ENCODE measurements at regions not wholly inside any gene's neighbourhood (a gene's known extent, or its start where the extent isn't known, plus 50 kb on each side); places are given as distances from the start of the nearest gene placed in this dataset.
"Not testable (repeated sequence)": the region's sequence is repeated elsewhere in the genome, so short reads cannot be mapped to it uniquely, and the experiment has no call there.

DNA sequence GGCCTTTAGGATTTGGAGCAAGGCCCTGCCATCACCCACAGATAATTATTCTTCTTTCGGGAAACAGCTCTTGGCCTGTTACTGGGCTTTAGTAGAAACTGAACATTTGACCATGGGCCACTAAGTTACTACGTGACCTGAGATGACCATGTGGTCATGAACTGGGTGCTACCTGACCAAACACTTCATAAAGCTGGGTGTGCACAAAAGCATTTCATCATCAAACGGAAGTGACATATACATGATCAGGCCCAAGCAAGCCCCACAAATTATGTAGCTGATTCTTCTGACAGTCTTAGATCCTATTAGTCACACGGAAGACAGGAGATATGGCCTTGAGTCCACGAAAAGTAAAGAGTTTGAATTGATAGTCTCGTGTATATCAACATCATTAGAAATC is 130.9 kb upstream of the FBN2 start:
- DNase-seq = no peak

DNA sequence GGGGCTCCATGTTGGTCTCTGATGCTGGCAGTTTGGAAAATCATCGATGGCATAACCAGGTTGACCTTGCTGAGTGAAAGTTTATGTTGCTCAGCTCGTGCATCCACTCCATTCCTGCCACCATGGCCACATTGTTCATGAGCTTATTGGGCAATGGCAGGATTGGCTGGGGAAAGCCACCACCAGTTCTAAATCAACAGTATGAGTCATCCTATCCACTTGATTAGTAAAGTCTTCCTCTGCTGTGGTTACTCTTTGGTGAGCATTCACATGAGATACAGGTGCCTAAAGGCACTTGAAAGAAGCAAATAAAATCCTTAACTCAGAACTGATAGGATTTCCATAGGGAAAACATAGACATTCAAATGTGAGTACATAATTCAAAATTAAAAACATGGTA is 131.8 kb upstream of the FBN2 start:
- no peak for DNase-seq

DNA sequence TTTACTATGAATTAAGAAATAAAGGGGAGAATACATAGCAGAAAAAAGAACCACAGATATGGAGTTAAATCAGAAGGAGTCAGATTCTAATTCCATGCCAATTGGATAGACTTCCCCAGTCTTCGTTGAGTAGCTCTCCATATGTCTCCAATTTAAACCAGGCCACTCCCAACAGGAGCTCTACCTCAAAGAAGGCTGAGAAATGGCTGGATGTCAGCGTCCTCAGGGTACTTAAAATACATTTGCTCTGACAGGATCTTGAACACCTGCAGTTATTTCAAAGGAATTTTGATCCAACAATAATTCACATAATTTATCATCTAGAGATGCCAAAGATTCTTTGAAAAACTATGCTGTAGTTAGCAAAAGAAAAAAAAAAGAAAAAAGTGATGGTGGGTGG is 133.9 kb upstream of the FBN2 start:
- no peak for DNase-seq

DNA sequence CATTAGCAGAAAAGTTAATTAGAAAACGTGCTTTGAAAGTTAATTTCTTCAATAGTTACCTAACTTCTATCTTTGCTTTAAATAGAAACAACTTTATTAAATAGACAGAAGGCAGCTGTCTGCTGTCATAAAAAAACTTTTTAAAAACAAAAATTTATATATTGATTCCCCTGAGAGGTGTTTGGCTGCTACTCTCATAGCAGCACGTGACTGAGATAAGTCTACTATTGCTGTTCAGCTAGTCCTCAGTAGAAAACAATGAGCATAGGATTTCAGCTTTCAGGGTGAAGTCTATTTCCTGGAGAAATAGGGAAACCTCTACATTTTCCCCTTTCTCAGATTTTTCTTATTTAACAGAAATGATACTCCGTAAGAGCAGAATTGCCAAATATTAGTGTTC is 135.0 kb upstream of the FBN2 start:
- DNase-seq = no peak

DNA sequence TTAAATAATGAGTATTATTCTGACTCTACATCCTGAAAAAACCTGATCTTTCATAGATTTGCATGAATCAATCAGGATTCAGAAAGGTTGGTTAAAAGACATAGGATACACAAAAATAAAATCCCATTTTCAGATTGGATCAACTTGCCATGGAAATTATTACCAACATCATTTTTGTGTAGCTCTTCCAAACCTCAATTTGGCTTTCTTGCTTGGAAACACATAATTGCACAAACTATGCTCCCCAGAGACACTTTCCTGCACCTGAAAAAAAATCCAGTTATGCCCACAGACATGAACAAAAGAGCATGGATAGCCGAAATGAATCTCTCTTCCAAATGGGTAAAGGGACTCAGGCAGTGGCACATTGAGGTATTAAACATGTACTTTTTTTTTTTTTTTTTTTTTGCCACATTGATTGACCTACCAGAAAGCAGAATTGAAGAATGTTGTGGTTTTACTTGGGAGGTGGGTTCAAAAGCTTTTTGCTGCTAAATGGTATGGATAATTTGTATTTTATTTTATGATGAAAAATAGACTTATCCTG is 135.4 kb upstream of the FBN2 start:
- no peak for DNase-seq

DNA sequence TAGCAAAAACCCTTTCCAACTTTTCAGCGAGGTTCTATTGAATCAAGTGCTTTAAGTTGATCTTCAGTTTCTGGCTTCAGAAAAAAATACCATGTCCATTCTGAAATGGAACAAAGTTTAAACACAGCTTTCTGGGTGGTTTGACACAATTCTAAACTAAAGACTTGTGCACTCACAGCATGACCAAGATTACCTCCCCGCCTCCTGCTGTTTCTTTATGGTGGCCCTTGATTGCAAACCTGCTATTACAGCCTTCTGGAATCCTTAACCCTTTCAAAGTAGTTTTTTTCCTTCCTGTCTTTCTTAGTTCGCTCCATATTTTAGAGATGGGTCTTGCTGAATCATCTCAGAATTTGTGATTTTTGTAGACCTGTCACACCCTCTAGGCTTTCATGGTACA is 135.9 kb upstream of the FBN2 start:
- no peak for DNase-seq

DNA sequence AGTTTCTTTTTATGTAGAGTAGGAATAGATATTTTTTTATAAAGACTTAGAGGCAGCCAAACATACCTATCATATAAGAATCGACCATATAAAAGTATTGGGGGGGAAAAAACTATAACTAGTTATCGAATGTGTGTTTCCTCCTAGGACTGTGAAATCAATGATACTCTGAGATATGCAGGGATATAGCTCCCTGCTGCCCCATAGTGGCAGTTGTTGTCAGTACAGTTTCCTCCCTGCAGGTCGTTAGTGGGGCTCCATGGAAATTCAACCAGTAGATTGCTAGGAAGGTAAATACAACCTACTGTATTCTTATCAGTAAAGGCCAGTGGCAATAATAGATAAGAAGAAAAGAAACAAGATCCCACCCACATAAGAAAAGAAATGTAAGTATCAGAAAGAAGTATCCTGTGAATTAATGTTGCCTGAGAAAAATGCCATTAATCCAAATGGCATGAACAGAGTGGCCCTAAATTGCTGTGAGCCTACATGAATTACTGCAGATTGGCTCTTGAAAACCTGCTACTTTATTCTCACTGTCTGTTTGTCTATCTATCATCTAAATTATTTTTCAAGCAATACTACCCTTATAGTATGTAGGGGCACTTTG is 136.9 kb upstream of the FBN2 start:
- peak; percentile 20 to 52 for DNase-seq

DNA sequence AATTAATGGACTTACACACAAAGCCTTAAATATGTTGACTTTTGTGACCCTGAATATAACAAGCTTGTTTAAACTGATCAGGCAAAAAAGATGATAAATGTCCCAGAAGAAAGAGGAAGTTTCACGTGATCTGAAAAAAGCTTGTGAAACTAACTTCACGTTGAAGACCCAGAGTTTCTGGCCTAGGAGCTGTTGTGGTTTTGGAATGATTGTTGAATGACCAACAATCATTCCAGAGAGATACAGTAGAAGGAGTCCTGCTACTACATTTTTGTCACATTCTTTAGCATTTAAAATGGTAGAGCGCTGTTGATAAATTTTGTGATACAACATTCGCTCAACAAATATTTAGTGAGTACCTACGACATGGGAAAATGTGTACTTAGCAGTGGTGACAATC is 143.1 kb upstream of the FBN2 start:
- DNase-seq = no peak

DNA sequence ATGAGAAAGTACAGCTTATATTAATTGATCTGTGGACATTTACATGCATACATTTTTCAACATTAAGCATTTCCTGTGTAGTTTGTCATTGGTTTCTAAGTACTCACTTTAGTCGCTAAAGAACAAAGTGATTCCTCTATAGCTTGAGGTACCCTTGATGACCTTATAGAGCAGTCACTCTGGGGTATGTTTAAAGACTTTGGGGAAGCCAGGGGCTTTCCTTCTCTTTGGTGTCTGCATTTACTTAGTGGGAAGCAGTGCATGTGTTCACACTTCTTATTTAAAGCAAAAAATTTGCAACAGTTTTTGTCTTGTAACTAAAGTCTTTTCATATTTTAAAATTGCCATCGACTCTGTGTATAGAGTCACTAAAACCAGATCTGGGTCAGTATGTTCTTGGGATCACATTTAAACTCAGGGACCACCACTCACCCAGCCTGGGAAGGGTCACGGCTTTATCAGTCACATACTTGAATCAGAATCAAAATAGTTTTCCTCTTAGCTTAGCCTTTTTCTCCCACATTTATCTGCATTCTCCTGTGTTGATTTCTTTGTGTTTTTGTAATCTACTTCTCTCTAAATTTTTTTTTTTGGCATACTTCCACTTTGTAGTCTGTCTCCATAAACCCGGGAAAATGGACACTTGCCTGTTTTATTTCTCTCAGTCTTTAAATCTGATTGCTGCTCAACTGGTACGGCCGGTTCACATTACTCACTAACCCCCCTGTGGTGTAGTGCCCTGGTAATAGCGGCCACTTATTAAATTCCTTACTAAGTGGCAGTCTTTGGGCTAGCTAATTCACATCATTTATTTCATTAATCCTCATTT is 143.9 kb upstream of the FBN2 start:
- no peak for DNase-seq

DNA sequence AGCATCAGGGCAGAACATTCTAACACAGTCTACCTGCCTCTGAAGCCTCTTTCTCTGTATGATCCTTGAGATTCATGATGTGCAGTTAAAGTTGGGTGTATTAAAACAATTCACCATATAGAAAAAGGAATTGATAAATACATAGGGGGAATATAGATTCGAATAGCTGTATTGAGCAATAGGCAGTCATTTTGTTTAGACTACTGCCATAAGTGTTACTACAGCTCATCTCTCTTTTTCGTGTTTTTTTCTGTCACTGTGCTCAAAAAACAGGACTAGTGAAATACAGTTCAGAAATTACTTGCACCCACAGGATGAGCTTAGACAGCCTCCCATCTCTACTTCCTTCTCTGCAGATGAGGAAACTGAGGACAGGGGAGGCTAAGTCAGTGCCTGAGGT is 144.6 kb upstream of the FBN2 start:
- no peak for DNase-seq

DNA sequence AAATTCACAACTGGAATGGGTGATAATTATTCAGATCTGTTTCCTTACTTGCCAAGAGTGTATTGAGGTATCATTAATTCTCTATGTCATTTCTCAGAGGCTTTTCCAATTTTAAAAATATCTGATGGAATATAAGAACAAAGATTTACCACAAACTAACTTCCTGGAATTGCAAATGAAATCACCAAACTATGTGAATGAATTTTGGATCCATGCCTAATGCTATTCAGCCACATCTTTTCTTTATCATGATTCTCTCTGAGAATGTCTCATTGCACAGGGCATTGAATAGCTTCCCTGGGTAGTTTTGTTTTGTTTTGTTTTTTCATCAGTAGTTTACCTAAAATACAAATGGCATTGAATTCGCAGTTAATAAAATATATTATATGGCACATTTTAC is 146.9 kb upstream of the FBN2 start:
- DNase-seq = no peak

DNA sequence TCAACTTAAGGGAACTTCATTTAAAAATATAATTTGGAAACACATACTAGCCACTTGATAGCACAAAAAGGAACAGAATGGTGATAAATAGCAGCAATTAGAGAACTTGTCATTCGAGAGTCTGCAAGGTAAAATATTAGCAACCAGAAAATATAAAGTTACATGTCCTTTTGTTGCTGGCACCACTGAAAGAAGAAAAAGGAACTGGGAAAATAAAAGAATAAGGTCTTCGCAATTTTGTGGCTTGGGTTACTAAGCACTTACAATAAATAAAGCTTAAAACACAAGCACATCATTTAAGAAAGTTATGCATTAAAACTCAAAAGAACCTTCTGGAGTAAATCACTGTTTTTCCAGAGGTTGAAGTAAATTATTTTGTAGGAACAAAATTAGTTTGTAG is 149.9 kb upstream of the FBN2 start:
- DNase-seq = no peak

DNA sequence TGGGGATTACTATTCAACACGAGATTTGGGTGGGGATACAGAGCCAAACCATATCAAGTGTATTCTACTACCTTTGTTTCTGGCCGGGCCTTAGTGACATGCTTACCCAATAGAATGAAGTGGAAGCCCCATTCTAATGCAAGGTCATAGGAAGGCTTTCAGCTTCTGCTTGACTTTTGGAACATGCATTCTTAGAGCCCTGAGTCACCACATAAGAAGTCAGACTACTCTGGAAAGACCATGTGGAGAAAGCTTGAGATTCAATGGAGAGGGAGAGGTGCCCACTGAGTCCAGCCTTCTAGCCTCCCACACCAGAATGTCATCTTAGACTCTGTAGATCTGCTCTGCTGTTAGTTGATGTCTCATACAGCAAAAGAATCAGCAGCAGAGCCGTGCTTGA is 155.7 kb upstream of the FBN2 start:
- DNase-seq = no peak

DNA sequence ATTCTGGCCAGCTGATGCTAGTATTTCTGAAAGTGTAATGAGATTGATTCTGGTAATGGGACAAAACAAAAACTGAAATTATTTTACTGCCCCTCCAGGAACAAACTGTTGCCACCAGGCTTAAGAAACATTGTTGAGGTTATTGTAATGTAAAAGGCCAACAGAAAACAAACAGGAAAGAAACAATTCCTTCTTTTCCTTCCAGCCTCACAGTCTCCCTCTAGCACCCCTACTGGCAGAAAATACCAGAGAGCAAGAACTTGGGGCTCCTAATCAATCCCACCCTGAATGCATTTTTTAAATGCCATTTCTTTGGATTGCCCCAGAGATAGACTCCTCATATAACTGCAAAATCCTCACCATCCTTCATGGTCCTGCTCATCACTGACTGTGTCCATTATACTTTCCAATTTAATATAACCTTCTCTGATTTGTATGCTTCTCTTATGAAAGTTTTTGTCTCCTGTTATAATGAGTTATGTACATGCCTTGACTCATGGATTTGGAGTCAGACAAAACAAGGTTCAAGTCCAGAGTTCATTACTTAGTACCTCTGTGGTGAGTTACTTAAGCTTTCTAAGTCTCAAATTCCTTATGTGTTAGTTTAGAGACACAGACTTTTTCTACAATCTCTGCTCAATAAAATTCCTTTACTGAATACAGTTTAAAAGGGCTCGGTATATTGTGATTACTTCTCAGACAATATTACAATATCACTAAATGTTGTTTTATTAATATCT is 157.9 kb upstream of the FBN2 start:
- peak in 1 of 2 experiments; percentile 1 for DNase-seq

DNA sequence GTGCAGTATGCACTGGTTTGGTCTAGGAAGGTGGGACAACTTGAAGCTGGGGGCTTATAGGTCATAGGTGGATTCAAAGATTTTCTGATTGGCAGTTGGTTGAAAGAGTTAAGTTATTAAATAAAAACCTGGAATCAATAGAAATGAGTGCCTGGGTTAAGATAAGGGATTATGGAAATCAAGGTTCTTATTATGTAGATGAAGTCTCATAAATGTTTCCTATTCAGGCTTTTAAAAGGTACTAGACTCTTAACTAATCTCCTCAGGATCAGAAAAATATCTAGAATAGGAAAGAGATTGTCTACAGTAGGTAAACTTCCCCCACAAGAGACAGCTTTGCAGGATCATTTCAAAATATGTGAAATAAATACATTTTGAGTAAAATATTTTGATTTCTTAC is 163.3 kb upstream of the FBN2 start:
- no peak for DNase-seq

DNA sequence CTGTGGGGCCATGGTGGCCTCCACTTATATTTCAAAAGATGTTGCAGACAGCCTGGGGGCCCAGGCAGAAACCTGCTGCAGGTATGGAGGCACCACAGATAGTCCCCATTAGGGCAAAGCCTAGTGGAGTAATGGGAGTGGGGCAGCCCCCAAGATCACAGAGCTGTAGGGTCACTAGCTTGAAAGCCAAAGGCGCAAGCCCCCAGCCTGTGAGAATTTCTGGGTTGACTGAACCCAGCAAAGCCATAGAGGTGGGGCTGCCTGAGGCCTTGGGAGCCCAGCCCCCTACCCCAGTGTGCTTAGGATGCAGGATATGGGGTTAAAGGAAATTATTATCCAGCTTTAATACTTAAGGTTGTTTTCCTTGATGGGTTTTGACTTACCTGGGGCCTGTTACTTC is 165.3 kb upstream of the FBN2 start:
- no peak for DNase-seq

DNA sequence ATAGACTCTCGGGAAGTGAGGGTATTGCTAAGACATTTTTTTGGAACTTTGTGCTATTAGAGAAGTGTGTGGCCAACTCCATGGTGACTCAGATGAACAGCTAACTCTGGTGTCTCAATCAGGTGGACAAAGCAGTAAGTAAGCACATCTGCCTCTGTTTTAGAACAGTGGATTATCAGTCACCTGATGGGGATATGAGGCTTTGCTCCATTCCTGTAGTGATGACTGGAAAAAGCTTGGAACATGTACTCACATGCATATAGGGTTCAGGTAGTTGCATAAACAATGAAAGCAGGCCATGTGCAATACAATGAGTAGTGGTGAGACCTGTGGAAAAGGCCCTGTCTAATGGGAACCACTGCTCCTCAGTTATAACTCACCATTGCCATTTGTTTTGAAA is 168.2 kb upstream of the FBN2 start:
- DNase-seq = no peak

DNA sequence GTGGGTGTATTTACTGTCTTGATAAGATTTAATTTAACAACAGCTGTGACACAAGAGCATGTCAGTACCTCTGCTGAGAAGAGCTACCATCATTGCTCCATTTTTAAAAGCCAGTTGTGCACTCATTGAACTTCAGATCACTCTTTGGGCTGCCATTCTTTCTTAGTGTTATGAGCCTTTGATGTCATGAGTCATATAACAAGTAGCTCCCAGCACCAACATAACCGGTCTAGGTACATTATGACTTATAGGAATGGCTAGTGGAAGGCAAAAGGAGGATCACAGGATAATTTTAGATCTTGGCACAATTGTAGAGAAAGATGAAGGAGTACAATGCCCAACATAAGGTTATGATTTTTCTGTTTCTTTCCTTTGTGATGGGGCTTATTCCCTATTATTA is 170.8 kb upstream of the FBN2 start:
- DNase-seq = no peak

DNA sequence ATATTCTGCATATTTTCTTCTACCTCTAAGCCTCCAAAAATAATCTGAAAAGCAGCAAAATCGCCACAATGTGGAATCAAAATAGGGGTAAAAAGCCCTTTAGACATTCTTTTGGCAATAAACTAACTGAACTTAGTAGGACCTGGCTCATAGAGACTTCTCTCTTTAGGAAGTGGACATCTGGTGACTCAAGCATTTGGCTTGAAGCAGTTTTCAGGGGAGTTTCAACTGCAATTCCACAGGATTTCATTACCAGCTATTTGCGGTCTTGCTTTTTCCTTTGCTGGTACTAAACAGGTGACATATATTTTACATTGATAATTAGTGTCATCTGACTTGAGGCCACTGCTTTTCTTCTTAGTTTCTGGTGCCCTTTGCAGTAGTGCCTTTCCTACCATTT is 173.2 kb upstream of the FBN2 start:
- no peak for DNase-seq

DNA sequence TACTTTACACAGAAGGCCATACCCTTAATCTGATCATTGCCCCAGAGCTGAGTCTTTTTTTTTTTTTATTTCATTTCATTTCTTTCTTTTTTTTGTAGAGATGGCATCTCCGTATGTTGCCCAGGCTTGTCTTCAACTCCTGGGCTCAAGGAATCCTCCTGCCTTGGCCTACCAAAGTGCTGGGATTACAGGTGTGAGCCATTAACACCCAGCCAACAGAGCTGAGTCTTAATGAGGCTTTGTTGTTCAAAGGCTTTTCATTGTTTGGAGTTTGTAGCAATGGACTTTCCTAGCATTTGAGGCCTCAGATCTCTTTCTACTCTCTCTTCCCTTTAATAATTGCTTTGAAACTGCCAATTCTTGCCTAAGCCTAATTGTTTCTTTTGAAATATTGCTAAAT is 176.5 kb upstream of the FBN2 start:
- DNase-seq = no peak

DNA sequence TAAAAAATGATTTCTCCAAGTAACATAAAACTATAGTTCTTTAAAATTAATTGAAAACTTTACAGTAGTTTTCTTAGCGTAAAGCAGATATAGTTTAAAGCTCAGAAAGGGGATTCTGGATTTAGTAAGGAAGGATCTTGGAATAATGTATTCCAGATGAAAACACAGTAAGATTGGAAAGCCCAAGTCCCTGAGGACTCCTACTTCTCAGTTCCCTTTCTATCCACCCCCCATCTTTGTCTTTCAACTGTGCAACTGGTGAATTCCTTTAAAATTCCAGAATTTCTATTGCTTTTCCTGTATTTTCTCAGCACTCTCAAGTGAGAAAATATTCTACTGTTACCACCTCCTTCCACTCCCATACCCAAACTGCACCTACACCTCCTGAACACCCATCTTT is 184.5 kb upstream of the FBN2 start:
- no peak for DNase-seq

DNA sequence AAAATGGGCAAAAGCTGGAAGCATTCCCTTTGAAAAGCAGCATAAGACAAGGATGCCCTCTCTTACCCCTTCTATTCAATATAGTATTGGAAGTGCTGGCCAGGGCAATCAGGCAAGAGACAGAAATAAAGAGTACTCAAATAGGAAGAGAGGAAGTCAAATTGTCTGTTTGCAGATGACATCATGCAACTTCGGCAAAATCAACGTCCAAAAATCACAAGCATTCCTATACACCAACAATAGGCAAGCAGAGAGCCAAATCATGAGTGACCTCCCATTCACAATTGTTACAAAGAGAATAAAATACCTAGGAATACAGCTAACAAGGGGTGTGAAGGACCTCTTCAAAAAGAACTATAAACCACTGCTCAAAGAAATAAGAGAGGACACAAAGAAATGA is 192.0 kb upstream of the FBN2 start:
- DNase-seq = not testable (repeated sequence)

DNA sequence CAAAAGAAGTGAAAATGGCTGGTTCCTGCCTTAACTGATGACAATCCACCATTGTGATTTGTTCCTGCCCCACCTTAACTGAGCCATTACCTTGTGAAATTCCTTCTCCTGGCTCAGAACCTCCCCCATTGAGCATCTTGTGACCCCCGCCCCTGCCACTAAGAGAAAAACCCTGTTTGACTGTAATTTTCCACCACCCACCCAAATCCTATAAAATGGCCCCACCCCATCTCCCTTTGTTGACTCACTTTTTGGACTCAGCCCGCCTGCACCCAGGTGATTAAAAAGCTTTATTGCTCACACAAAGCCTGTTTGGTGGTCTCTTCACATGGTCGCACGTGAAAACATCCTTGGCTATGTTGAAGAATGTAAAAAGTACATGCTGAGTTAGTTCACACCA is 197.6 kb upstream of the FBN2 start:
- not testable (repeated sequence) for DNase-seq

DNA sequence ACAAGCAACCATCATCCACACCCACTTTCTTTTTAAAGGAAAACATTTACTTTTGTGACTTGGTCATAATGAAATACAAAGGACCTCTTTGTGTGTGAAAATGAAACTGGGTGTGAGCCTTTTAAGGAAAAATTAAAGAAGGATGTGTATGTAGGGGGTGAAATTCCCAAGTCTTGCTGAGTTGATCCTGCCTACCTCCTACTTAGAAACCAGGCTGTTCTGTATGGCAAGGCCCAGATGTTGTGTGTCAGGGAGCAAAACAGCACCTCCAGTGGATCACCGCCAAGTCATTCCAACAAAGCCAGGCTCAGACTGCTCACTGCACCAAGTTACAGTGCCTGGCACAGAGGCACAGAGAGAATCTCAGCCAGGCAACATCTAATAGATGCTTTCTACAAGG is 198.5 kb upstream of the FBN2 start:
- no peak for DNase-seq
